Hepatocyte (in vitro differentiated cells): ENCODE measurements at regions not wholly inside any gene's neighbourhood (a gene's known extent, or its start where the extent isn't known, plus 50 kb on each side); places are given as distances from the start of the nearest gene placed in this dataset.

Source experiments
- DNase-seq: peaks from one replicate; pipeline ENCODE4 v3.0.0-alpha.2; 2016; ENCODE audit warnings: low spot score
- H2AFZ ChIP-seq: fragments of 200-600 bp; sonication (generic); 2 replicates; pipeline ENCODE4 v1.6.0; 2016; ENCODE audit warnings: antibody characterized with exemption, mild to moderate bottlenecking
- H3K27ac ChIP-seq: fragments of 200-600 bp; sonication (generic); 2 replicates; pipeline ENCODE4 v1.5.1; 2016; ENCODE audit warnings: mild to moderate bottlenecking
- H3K27me3 ChIP-seq: fragments of 200-600 bp; sonication (generic); 2 replicates; pipeline ENCODE4 v1.6.1; 2016
- H3K36me3 ChIP-seq: fragments of 200-600 bp; sonication (generic); replicated peaks from 2 replicates; pipeline ENCODE4 v1.5.1; 2016; ENCODE audit warnings: low read depth; ENCODE audit not compliant: insufficient read depth
- H3K4me1 ChIP-seq: fragments of 200-600 bp; sonication (generic); 2 replicates; pipeline ENCODE4 v1.5.1; 2016; ENCODE audit warnings: mild to moderate bottlenecking, moderate library complexity; ENCODE audit not compliant: insufficient read depth
- H3K4me2 ChIP-seq: fragments of 200-600 bp; sonication (generic); 2 replicates; pipeline ENCODE4 v1.6.0; 2016
- H3K4me3 ChIP-seq: fragments of 200-600 bp; sonication (generic); 2 replicates; pipeline ENCODE4 v1.5.1; 2016; ENCODE audit warnings: mild to moderate bottlenecking
- H3K79me2 ChIP-seq: fragments of 200-600 bp; sonication (generic); 2 replicates; pipeline ENCODE4 v1.6.0; 2017; ENCODE audit warnings: mild to moderate bottlenecking
- H3K9me2 ChIP-seq: fragments of 200-600 bp; sonication (generic); replicated peaks from 2 replicates; pipeline ENCODE4 v1.6.0; 2017; ENCODE audit warnings: mild to moderate bottlenecking; ENCODE audit not compliant: insufficient read depth
- H3K9me3 ChIP-seq: fragments of 200-600 bp; sonication (generic); 2 replicates; pipeline ENCODE4 v1.5.1; 2016; ENCODE audit warnings: low read depth, mild to moderate bottlenecking
- H4K20me1 ChIP-seq: fragments of 200-600 bp; sonication (generic); 2 replicates; pipeline ENCODE4 v1.6.0; 2016; ENCODE audit warnings: mild to moderate bottlenecking; ENCODE audit not compliant: insufficient read depth, poor library complexity, severe bottlenecking
- CTCF ChIP-seq: fragments of 200-600 bp; sonication (generic); IDR thresholded peaks from 2 replicates; pipeline ENCODE4 v1.5.1; 2016; ENCODE audit warnings: antibody characterized with exemption, mild to moderate bottlenecking; ENCODE audit not compliant: poor library complexity
- EZH2 ChIP-seq: fragments of 200-600 bp; sonication (generic); IDR thresholded peaks from 2 replicates; pipeline ENCODE4 v1.6.1; 2016; ENCODE audit warnings: antibody characterized with exemption, mild to moderate bottlenecking, borderline replicate concordance
- EZH2phosphoT487 ChIP-seq: fragments of 200-600 bp; sonication (generic); IDR thresholded peaks from one replicate; pipeline ENCODE4 v1.6.1; 2018; ENCODE audit warnings: antibody characterized with exemption, mild to moderate bottlenecking, low read depth, moderate library complexity; ENCODE audit not compliant: unreplicated experiment, severe bottlenecking
- WGBS: methylation state at CpG from one replicate; pipeline ENCODE4 v1.1.6; 2016; ENCODE audit warnings: low lambda C conversion rate; ENCODE audit errors: missing lambda C conversion rate; 5-methylcytosine and 5-hydroxymethylcytosine counted together

GRCh38 chr3:64441861-64442260, 216.6 kb upstream of the PRICKLE2 start:
- Histone ChIP-seq H3K36me3 (no peaks in the 10 kb centered on the region), H3K9me3 (no peaks in the 10 kb centered on the region), H2AFZ (no peak overlapping the region), H3K4me3 (no peak overlapping the region), H3K9me2 (no peaks in the 10 kb centered on the region), H3K27ac (no peak overlapping the region), H3K27me3 (peaks cover 15% of the 10 kb centered on the region), H3K79me2 (no peaks in the 10 kb centered on the region), H3K4me2 (peak overlapping the region; percentile 24), H3K4me1 (peaks cover 27% of the 10 kb centered on the region), H4K20me1 (no peaks in the 10 kb centered on the region)
- TF ChIP-seq EZH2 (no peak), CTCF (no peak), EZH2phosphoT487 (no peak)
- 28% methylated on average over 6 of the region's 6 CpGs for WGBS
- peak; percentile 26 for DNase-seq

- TF ChIP-seq EZH2 (no peak), EZH2phosphoT487 (no peak), CTCF (no peak)
Measured at GRCh38 chr3:64440498-64440897, 215.2 kb upstream of the PRICKLE2 start.

DNA sequence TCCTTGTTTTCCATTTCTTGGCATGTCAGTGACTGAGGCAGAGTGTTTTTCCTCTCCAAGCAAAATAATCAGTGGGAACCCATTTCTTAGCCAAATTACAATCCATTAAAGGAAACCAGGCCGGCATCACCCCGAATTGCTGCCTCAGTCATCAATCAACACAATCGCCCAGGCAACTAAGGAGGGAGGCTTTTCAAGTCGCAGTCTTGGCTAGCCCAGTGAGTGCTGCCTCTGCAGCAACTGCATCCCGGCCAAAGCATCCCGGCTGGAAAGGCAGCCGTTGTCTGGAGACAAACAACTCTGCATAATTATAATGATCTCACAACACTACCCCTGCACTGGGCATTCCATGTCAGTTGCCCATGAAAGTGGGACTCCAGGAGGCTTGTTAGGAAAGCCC, 213.5 kb upstream of the PRICKLE2 start:
- Histone ChIP-seq H3K36me3 (no peaks in the 10 kb centered on the region), H2AFZ (no peak overlapping the region), H3K79me2 (no peaks in the 10 kb centered on the region), H3K4me1 (peaks cover 27% of the 10 kb centered on the region), H3K27me3 (peaks cover 6% of the 10 kb centered on the region), H3K27ac (no peak overlapping the region), H4K20me1 (no peaks in the 10 kb centered on the region), H3K4me3 (no peak overlapping the region), H3K9me3 (no peaks in the 10 kb centered on the region), H3K9me2 (no peaks in the 10 kb centered on the region), H3K4me2 (no peak overlapping the region)
- 66% methylated on average over 7 of the region's 7 CpGs for WGBS
- no peak for DNase-seq
- no peak for TF ChIP-seq EZH2phosphoT487
- TF ChIP-seq EZH2: no peak
- TF ChIP-seq CTCF: no peak

More at GRCh38 chr3:64440498-64440897, 215.2 kb upstream of the PRICKLE2 start:
- no peaks in the 10 kb centered on the region for H3K9me2 ChIP-seq
- no peaks in the 10 kb centered on the region for H3K79me2 ChIP-seq
- no peaks in the 10 kb centered on the region for H3K36me3 ChIP-seq
- WGBS: 61% methylated on average over 4 of the region's 4 CpGs
- peak; percentile 34 for DNase-seq
- no peaks in the 10 kb centered on the region for H4K20me1 ChIP-seq
- no peak overlapping the region for H3K4me2 ChIP-seq
- H3K4me3 ChIP-seq: no peak overlapping the region
- peaks cover 8% of the 10 kb centered on the region for H3K27me3 ChIP-seq
- H3K9me3 ChIP-seq: no peaks in the 10 kb centered on the region
- H3K27ac ChIP-seq: no peak overlapping the region
- H3K4me1 ChIP-seq: peaks cover 27% of the 10 kb centered on the region
- no peak overlapping the region for H2AFZ ChIP-seq

- peaks cover 4% of the 10 kb centered on the region for H3K27me3 ChIP-seq
- TF ChIP-seq EZH2phosphoT487 (no peak), CTCF (no peak), EZH2 (no peak)
- H4K20me1 ChIP-seq: no peaks in the 10 kb centered on the region
- peaks cover 21% of the 10 kb centered on the region for H3K4me1 ChIP-seq
- 93% methylated on average over 1 of the region's 1 CpG for WGBS
- no peaks in the 10 kb centered on the region for H3K79me2 ChIP-seq
- no peak overlapping the region for H3K27ac ChIP-seq
- H2AFZ ChIP-seq: no peak overlapping the region
- no peaks in the 10 kb centered on the region for H3K36me3 ChIP-seq
- no peak for DNase-seq
- H3K4me3 ChIP-seq: no peak overlapping the region
- H3K9me3 ChIP-seq: no peaks in the 10 kb centered on the region
- H3K9me2 ChIP-seq: no peaks in the 10 kb centered on the region
- no peak overlapping the region for H3K4me2 ChIP-seq
Measured at GRCh38 chr3:64438066-64438465, 212.8 kb upstream of the PRICKLE2 start.
